ENCODE measurements at regions not wholly inside any gene's neighbourhood (a gene's known extent, or its start where the extent isn't known, plus 50 kb on each side); places are given as distances from the start of the nearest gene placed in this dataset.
"Not testable (repeated sequence)": the region's sequence is repeated elsewhere in the genome, so short reads cannot be mapped to it uniquely, and the experiment has no call there.

DNA sequence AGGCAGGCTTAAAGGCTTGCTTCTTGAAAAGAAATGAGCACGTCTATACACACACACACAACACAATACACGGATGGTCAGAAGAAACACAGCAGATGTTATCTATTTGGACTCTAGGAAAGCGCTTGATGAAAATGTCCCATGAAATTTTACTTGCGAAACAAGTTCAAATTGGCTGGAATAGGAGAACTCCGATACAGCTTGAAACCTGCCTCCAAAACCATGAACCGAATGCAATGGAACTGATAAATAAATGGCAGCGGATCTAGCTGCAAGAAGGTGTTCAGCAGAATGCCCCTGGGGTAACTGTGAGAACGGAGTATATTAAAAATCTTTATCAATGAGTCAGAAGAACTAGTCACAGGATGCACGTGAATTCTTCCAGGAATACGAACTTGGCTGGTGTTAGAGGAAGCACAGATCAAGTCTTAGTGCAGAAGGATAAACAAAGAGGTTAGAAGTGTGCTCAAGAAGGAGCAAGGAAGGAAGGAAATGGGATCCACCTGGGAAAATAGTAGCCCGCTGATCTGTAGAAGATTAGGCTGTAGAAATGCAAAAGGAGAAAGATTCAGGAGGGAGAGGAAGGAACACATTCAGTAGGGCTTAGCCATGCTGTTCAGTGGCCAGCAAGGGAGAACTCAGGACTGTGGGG lies 142.0 kb upstream of the PRKCQ start:
- DNase-seq, result no peak

- DNase-seq, result no peak
Measured at GRCh38 chr10:6721480-6721879, 141.4 kb upstream of the PRKCQ start.

DNA sequence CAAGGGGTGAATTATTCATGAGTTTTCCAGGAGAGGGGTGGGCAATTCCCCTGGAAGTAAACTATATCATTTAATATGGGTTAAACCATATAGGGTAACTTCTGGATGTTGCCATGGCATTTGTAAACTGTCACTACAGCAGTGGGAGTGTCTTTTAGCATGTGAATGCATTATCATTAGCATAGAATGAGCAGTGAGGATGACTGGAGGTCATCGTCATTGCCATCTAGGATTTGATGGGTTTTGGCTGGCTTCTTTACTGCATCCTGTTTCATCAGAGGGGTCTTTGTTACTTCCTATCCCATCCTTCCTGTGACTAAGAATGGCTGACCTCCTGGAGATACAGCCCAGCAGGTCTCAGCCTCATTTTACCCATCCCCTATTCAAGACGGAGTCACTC lies 139.5 kb upstream of the PRKCQ start:
- no peak for DNase-seq

- DNase-seq, result no peak
Measured at GRCh38 chr10:6718550-6718949, 138.5 kb upstream of the PRKCQ start.

GRCh38 chr10:6716516-6716915 lies 136.4 kb upstream of the PRKCQ start:
- DNase-seq, result no peak

GRCh38 chr10:6713716-6714115 lies 133.6 kb upstream of the PRKCQ start:
- no peak for DNase-seq

DNA sequence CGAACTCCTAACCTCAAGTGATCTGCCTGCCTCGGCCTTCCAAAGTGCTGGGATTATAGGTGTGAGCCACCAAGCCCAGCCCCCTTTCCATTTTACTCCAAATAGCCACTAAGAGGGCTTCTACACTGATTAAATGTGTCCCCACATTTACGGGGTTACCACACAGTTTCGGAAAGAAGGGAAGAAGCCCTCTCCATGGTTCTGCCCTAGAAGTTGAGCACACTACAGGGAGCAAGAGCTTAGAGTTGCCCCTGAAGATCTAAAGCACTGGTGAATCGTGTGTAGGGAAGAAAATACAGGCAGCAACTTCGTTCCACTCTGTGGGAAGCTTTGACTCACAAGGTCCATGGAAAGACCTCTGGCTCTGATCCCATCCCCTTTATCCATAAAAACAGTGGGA lies 133.0 kb upstream of the PRKCQ start:
- no peak for DNase-seq

DNA sequence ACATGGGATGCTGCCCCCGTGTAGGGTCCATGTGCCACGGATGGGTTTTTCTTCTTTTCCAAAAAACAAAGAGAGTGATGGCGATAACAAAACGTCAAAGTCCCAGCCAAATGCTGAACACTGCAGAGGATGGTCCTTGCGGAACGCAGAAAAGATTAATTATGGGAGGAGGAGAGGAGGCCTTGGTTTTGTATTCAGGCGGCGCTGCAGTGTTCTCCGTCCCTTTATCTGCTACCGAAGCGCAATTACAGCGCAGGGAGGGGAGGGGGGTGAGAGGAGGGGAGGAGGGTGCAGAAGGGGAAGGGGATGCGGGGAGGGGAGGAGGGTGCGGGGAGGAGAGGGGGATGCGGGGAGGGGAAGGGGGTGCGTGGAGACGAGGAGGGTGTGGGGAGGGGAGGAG lies 131.8 kb upstream of the PRKCQ start:
- no peak for DNase-seq

- DNase-seq, result no peak
Measured at GRCh38 chr10:6711408-6711841, 131.3 kb upstream of the PRKCQ start.

DNA sequence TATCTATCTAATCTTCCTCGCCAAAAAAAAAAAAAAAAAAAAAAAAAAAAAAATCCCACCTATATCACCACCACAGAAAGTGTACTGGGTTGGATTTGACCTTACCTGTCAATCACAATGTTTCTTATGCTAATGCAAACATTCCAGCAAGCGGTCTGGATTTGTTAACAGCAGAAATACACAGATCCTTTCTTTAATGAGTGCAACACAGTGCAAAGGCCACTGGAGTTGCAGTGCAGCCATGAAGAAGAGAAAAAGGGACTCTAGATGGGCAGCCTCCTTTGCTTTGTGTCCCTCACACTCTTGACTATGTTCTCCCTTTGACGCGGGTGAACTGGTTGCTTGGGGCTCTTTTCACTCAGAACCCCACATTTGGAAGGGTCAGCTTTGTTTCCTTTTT lies 127.3 kb upstream of the PRKCQ start:
- DNase-seq, result no peak

DNA sequence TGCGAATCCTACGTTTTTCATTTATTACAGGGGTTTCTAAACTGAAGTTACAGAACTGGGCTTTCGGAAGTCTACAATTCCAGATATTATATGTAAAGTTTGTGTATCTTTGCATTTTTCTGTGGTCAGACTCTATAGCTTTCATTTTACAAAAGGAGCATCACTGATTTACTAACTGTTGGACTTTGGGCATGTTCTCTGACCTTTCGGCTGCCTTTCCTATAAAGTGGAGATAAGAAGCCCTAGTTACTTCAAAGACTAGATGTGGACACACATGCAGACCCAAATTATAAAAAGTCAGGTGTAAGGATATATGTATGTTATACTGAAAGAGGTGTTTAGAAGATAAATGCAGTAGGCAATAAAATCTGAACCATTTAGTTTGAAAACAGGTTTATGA lies 126.6 kb upstream of the PRKCQ start:
- DNase-seq, result no peak

- no peak for DNase-seq
Measured at GRCh38 chr10:6704896-6705295, 124.8 kb upstream of the PRKCQ start.

- DNase-seq, result not testable (repeated sequence)
Measured at GRCh38 chr10:6702833-6703232, 122.8 kb upstream of the PRKCQ start.

DNA sequence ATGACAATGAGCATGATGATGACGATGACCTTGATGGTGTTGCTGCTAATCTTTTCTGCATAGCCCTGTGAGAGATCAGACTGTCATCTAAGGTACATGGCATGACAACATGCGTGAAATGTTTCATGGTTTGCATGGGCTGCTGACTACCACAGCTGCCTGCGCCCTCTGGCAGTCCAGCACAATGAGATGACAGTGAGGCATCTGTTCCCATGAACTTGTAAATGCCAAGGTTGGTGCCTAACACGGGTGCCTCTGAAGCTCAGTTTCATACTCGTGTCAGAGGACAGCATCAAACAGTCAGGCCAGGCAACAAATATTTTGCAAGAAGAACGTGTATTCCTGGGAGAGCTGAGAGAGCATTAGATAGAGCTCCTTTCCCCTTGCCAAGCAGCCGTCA lies 122.0 kb upstream of the PRKCQ start:
- DNase-seq, result no peak

- DNase-seq, result no peak
Measured at GRCh38 chr10:6701289-6701688, 121.2 kb upstream of the PRKCQ start.

- no peak for DNase-seq
Measured at GRCh38 chr10:6700066-6700465, 120.0 kb upstream of the PRKCQ start.

GRCh38 chr10:6699336-6699735 lies 119.3 kb upstream of the PRKCQ start:
- no peak for DNase-seq

GRCh38 chr10:6695519-6695918 lies 115.4 kb upstream of the PRKCQ start:
- no peak for DNase-seq

DNA sequence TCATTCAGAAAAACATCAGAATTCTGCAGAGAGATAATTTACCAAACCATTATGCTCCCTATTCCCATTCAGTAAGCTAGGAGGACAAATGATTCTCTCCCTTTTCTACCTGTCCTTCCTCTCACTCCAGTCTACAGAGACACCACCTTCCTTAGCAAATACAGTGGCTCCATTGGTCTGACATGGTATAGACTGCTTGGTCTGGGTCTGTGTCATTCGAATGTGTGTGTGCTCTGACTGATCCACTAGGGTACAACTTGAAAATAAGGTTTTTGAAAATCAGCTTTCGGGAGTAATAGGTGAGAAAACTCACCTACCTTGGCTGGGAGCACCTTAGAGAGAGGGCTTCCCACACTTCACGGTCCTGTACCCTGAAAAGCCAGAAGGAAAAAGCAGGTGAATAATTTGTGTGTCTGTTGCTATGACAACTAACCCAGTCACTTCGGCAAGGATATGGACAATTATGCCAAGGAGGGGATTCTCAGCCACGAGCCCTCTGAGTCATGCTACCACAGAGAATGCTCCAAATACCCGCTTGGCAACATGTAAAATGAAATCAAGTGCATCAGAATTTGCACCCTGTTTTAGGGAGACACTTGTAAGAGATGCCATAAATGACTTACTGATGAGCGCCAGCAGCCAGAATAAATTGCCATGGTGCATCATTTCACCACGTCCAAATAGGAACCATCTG lies 114.5 kb upstream of the PRKCQ start:
- no peak for DNase-seq

- no peak for DNase-seq
Measured at GRCh38 chr10:6692856-6693255, 112.8 kb upstream of the PRKCQ start.

DNA sequence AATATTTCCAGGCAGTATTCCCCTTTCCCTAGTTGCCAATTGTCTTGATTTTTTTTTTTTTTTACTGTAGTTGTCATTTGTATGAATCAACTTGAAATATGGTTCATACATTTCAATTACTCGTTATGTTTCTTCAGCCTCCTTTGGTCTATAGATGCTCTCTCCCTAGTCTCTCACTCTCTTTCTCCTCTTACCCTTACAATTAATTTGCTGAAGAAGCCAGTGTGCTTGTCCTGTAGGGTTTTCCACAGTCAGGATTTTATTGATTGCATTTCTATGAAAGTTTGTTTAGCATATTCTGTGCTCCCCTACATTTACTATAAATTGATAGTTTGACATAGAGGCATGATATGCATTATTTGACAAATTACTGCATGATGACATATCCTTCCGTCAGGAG lies 112.0 kb upstream of the PRKCQ start:
- DNase-seq, result no peak

DNA sequence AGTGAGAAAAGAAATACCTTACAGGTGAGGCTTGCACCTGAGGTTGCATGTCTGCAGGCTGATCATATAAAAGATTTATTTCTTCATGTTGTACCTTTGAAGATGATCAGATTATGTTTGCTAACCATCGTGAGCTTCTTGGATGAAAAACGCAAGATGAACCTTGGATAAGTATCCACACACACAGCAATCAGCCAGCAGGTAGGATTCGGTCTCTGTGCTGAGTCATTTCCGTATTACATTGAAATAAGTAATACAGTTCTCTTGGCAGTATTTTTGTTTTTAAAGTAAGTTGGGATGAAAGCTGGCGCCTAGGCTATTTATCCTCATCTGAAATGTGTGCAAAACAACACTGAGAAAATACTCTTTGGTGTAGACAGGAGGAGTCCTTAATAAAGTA lies 109.0 kb upstream of the PRKCQ start:
- DNase-seq, result no peak

DNA sequence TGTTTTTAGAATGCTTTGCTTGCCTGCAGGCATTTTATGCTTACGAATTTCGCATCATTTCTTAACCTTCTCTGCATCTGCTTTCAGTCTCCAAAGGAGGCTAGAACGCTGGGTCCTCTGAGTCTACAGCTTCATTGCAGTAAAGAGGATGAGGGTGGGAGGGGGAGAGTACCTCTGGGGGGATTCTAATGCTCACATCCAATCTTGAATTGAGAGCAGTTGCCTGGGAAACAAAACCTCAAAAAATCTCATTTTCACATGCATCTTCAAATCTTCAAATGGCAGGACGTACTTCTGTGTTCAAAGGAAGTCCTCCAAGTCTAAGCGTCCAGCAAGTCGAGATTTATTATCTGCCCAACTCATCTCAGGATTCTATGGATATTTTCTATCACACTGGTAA lies 100.7 kb upstream of the PRKCQ start:
- no peak for DNase-seq

GRCh38 chr10:6678956-6679355 lies 98.9 kb upstream of the PRKCQ start:
- DNase-seq, result no peak

GRCh38 chr10:6678211-6678803 lies 98.2 kb upstream of the PRKCQ start:
- DNase-seq, result peak; percentile 63

Data from CD4-positive, alpha-beta T cell treated with Interleukin-4 for 4 hours (primary cell).